ENCODE measurements at regions not wholly inside any gene's neighbourhood (a gene's known extent, or its start where the extent isn't known, plus 50 kb on each side); places are given as distances from the start of the nearest gene placed in this dataset.
"Not testable (repeated sequence)": the region's sequence is repeated elsewhere in the genome, so short reads cannot be mapped to it uniquely, and the experiment has no call there.

- DNase-seq, result no peak
These were observed 89.8 kb upstream of the CCDC71L start for GRCh38 chr7:106750773-106751172.

GRCh38 chr7:106752367-106752766 is 91.4 kb upstream of the CCDC71L start:
- no peak for DNase-seq

- not testable (repeated sequence) for DNase-seq
These were observed 94.1 kb upstream of the CCDC71L start for GRCh38 chr7:106755024-106755423.

- no peak for DNase-seq
These were observed 94.7 kb upstream of the CCDC71L start for GRCh38 chr7:106755641-106756040.

GRCh38 chr7:106756071-106756470 is 95.1 kb upstream of the CCDC71L start:
- no peak for DNase-seq

- no peak for DNase-seq
These were observed 95.9 kb upstream of the CCDC71L start for GRCh38 chr7:106756884-106757283.

GRCh38 chr7:106757846-106758245 is 96.9 kb upstream of the CCDC71L start:
- no peak for DNase-seq

GRCh38 chr7:106762845-106763244 is 101.9 kb upstream of the CCDC71L start:
- not testable (repeated sequence) for DNase-seq

GRCh38 chr7:106763717-106764116 is 101.4 kb upstream of the PIK3CG start:
- DNase-seq, result no peak

- DNase-seq, result no peak
These were observed 99.2 kb upstream of the PIK3CG start for GRCh38 chr7:106765727-106766355.

GRCh38 chr7:106766551-106766950 is 98.5 kb upstream of the PIK3CG start:
- DNase-seq, result no peak

- DNase-seq, result no peak
These were observed 98.0 kb upstream of the PIK3CG start for GRCh38 chr7:106767078-106767477.

GRCh38 chr7:106767498-106768323 is 97.4 kb upstream of the PIK3CG start:
- DNase-seq, result no peak

- DNase-seq, result no peak
These were observed 96.7 kb upstream of the PIK3CG start for GRCh38 chr7:106768324-106768751.

GRCh38 chr7:106770191-106770590 is 94.9 kb upstream of the PIK3CG start:
- no peak for DNase-seq

GRCh38 chr7:106772655-106773108 is 92.4 kb upstream of the PIK3CG start:
- no peak for DNase-seq

GRCh38 chr7:106773228-106773627 is 91.9 kb upstream of the PIK3CG start:
- DNase-seq, result no peak

- no peak for DNase-seq
These were observed 91.4 kb upstream of the PIK3CG start for GRCh38 chr7:106773721-106774120.

- DNase-seq, result no peak
These were observed 90.8 kb upstream of the PIK3CG start for GRCh38 chr7:106774213-106774767.

GRCh38 chr7:106774768-106775551 is 90.1 kb upstream of the PIK3CG start:
- no peak for DNase-seq

- no peak for DNase-seq
These were observed 89.5 kb upstream of the PIK3CG start for GRCh38 chr7:106775552-106775936.

GRCh38 chr7:106775975-106776607 is 89.0 kb upstream of the PIK3CG start:
- no peak for DNase-seq
